T-helper 22 cell (primary cell): ENCODE measurements at regions not wholly inside any gene's neighbourhood (a gene's known extent, or its start where the extent isn't known, plus 50 kb on each side); places are given as distances from the start of the nearest gene placed in this dataset.
A peak's percentile ranks its signal among the peaks of the same experiment; 100 is the strongest.

Experiments used
- DNase-seq: peaks from one replicate; pipeline ENCODE4 v3.0.0-alpha.2; 2020; ENCODE audit warnings: low read depth

- DNase-seq, result no peak
Observed at GRCh38 chr15:79185199-79185598, 94.6 kb upstream of the RASGRF1 start.

- DNase-seq, result peak; percentile 16
Observed at GRCh38 chr15:79184465-79184892, 93.9 kb upstream of the RASGRF1 start.

GRCh38 chr15:79180318-79180717, 89.7 kb upstream of the RASGRF1 start:
- no peak for DNase-seq

GRCh38 chr15:79179597-79179996, 89.0 kb upstream of the RASGRF1 start:
- no peak for DNase-seq

- DNase-seq, result no peak
Observed at GRCh38 chr15:79179108-79179561, 88.6 kb upstream of the RASGRF1 start.

GRCh38 chr15:79178594-79178993, 88.0 kb upstream of the RASGRF1 start:
- no peak for DNase-seq

- DNase-seq, result no peak
Observed at GRCh38 chr15:79176151-79176550, 85.6 kb upstream of the RASGRF1 start.

GRCh38 chr15:79172801-79173460, 82.4 kb upstream of the RASGRF1 start:
- DNase-seq, result no peak

GRCh38 chr15:79172032-79172481, 81.5 kb upstream of the RASGRF1 start:
- DNase-seq, result no peak

- no peak for DNase-seq
Observed at GRCh38 chr15:79171320-79172031, 80.9 kb upstream of the RASGRF1 start.

GRCh38 chr15:79170256-79170664, 79.7 kb upstream of the RASGRF1 start:
- no peak for DNase-seq

GRCh38 chr15:79169526-79170133, 79.0 kb upstream of the RASGRF1 start:
- no peak for DNase-seq

GRCh38 chr15:79168922-79169456, 78.4 kb upstream of the RASGRF1 start:
- no peak for DNase-seq

GRCh38 chr15:79167776-79168175, 77.2 kb upstream of the RASGRF1 start:
- DNase-seq, result no peak

GRCh38 chr15:79166311-79166955, 75.9 kb upstream of the RASGRF1 start:
- DNase-seq, result no peak

- no peak for DNase-seq
Observed at GRCh38 chr15:79164465-79164864, 73.9 kb upstream of the RASGRF1 start.

GRCh38 chr15:79164043-79164442, 73.5 kb upstream of the RASGRF1 start:
- DNase-seq, result no peak

- DNase-seq, result no peak
Observed at GRCh38 chr15:79163395-79163794, 72.8 kb upstream of the RASGRF1 start.

GRCh38 chr15:79161837-79162508, 71.4 kb upstream of the RASGRF1 start:
- DNase-seq, result no peak

- no peak for DNase-seq
Observed at GRCh38 chr15:79160211-79160610, 69.6 kb upstream of the RASGRF1 start.
